Panc1 (cell line): ENCODE measurements at regions not wholly inside any gene's neighbourhood (a gene's known extent, or its start where the extent isn't known, plus 50 kb on each side); places are given as distances from the start of the nearest gene placed in this dataset.

ENCODE experiments used
- CTCF ChIP-seq: fragments of 450-650 bp; IDR thresholded peaks from 2 replicates; pipeline ENCODE4 v1.5.1; 2017; ENCODE audit warnings: mild to moderate bottlenecking
- POLR2AphosphoS5 ChIP-seq: IDR thresholded peaks from 2 replicates; pipeline ENCODE4 v1.6.1; 2012; ENCODE audit warnings: mild to moderate bottlenecking, low read depth, low read length, moderate library complexity
- REST ChIP-seq, 2 experiments: IDR thresholded peaks; 2 replicates each; pipeline ENCODE4 v1.6.1; 2011 to 2012; ENCODE audit warnings: low read depth in 2 of 2, control low read depth in 1 of 2, low read length in 1 of 2, mild to moderate bottlenecking in 1 of 2, moderate library complexity in 1 of 2; ENCODE audit not compliant: insufficient read depth in 1 of 2

GRCh38 chr2:181389524-181389923 is 67.7 kb upstream of the ITGA4 start:
- TF ChIP-seq CTCF: no peak
- no peak for TF ChIP-seq POLR2AphosphoS5
- no peak for TF ChIP-seq REST (IDR thresholded peaks at IDR 0.05; ENCODE audit: insufficient read depth in 1 of 2, low read depth in 2 of 2, low read length in 1 of 2)
